ENCODE measurements at regions not wholly inside any gene's neighbourhood (a gene's known extent, or its start where the extent isn't known, plus 50 kb on each side); places are given as distances from the start of the nearest gene placed in this dataset.

DNA sequence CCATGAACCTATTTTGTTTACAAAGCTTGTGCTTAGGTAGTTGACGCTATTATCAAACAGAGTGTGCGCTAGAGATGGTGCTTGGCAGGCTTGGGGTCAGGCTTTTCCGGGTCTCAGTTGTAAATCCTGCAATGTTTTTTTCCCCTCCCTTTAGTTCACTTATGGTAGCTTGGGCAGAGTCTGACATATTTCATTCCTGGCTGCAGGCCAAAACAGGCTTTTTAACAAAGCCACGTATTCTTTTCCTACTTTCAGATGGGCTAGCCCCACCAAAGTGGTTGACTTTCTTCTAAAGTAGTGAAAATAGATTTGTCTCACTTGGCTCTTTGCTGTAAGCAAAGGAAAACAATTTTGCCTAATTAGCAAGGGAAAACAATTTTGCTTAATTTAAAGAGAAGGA, 58.0 kb upstream of the FBN2 start:
- TF ChIP-seq EZH2 (IDR thresholded peaks at IDR 0.05; ENCODE audit: insufficient read depth, poor library complexity, severe bottlenecking): no peak
- TF ChIP-seq EZH2phosphoT487 (IDR thresholded peaks at IDR 0.05; ENCODE audit: insufficient read depth, low read depth): no peak
